HCT116 (cell line): ENCODE measurements at regions not wholly inside any gene's neighbourhood (a gene's known extent, or its start where the extent isn't known, plus 50 kb on each side); places are given as distances from the start of the nearest gene placed in this dataset.

Source experiments
- ATAC-seq: fragments of 200-7000 bp; cut with Tn5 transposase; 2 replicates; pipeline ENCODE4 v1.9.1; 2020; ENCODE audit warnings: mild to moderate bottlenecking, moderate library complexity
- BruUV-seq: library from RNA; stranded (reverse); fragments of 400-500 nt; replicated peaks from 2 replicates; lab custom pipeline; 2021; lab: Mats Ljungman, UMichigan
- CTCF ChIA-PET: fragments of 300-600 bp; sonication (Branson Sonifier 250); formaldehyde crosslinking; loops from one replicate; lab custom pipeline; 2021; ENCODE audit warnings: antibody characterized with exemption; lab: Charles Lee
- POLR2A ChIA-PET: fragments of 300-600, 350-600 bp; sonication (Branson Sonifier 250); formaldehyde crosslinking; loops from one replicate; lab custom pipeline; 2021; ENCODE audit warnings: antibody characterized with exemption; lab: Charles Lee
- RAD21 ChIA-PET, 2 experiments: fragments of 300-600 bp; sonication (Branson Sonifier 250); formaldehyde crosslinking; loops; one replicate each; lab custom pipeline; 2023; ENCODE audit warnings: low total read pairs in 2 of 2; ENCODE audit not compliant: uncharacterized antibody in 2 of 2, unreplicated experiment in 2 of 2, low non-redundant PET in 1 of 2; lab: Charles Lee
- DNase-seq: peaks from one replicate; pipeline ENCODE4 v3.0.0-alpha.2; 2010; ENCODE audit warnings: low read depth, low spot score
- H2AFZ ChIP-seq: fragments of 200-600 bp; shearing (Covaris generic), sonication (generic); 2 replicates; pipeline ENCODE4 v1.6.1; 2017; ENCODE audit warnings: low read depth, mixed run types, mixed read lengths, antibody characterized with exemption, low read length; ENCODE audit not compliant: poor library complexity, severe bottlenecking
- H3K27ac ChIP-seq: 2 replicates; pipeline ENCODE4 v1.5.1; 2012; ENCODE audit warnings: low read depth, low read length
- H3K27me3 ChIP-seq: fragments of 200-600 bp; sonication (generic); 2 replicates; pipeline ENCODE4 v1.6.1; 2016; ENCODE audit warnings: mixed run types, low read length, mixed read lengths; ENCODE audit not compliant: insufficient read depth
- H3K36me3 ChIP-seq, 2 experiments: fragments of 200-500 bp in 1 of 2; fragments of 200-600 bp in 1 of 2; sonication (Bioruptor generic) in 1 of 2; sonication (generic) in 1 of 2; 2 replicates each; pipeline versions ENCODE4 v1.5.1 to v1.6.1; 2014 to 2016; ENCODE audit warnings: low read length in 2 of 2, inconsistent platforms in 1 of 2, mixed read lengths in 1 of 2, mixed run types in 1 of 2; ENCODE audit not compliant: insufficient read depth in 2 of 2, control insufficient read depth in 1 of 2
- H3K4me1 ChIP-seq, 2 experiments: fragments of 200-600 bp in 1 of 2; sonication (generic) in 1 of 2; 2 replicates each; pipeline versions ENCODE4 v1.5.1 to v1.6.1; 2012 to 2017; ENCODE audit warnings: low read length in 2 of 2, inconsistent platforms in 1 of 2, mild to moderate bottlenecking in 1 of 2, mixed read lengths in 1 of 2, mixed run types in 1 of 2, moderate library complexity in 1 of 2; ENCODE audit not compliant: insufficient read depth in 2 of 2, control insufficient read depth in 1 of 2
- H3K4me2 ChIP-seq: fragments of 200-600 bp; sonication (generic); 2 replicates; pipeline ENCODE4 v1.6.1; 2017; ENCODE audit warnings: mixed run types, low read length, mixed read lengths
- H3K4me3 ChIP-seq, 2 experiments: fragments of 200-600 bp in 1 of 2; sonication (generic) in 1 of 2; replicated peaks in 1 of 2; 2 replicates each; pipeline ENCODE4 v1.5.1; 2011 to 2016; ENCODE audit warnings: low read length in 2 of 2, control low read depth in 1 of 2, low read depth in 1 of 2, mild to moderate bottlenecking in 1 of 2, mixed read lengths in 1 of 2, mixed run types in 1 of 2
- H3K79me2 ChIP-seq: fragments of 200-600 bp; sonication (generic); 2 replicates; pipeline ENCODE4 v1.6.1; 2017; ENCODE audit warnings: mild to moderate bottlenecking, mixed run types, low read length, moderate library complexity, mixed read lengths; ENCODE audit not compliant: insufficient read depth
- H3K9ac ChIP-seq: fragments of 200-600 bp; sonication (generic); 2 replicates; pipeline ENCODE4 v1.6.1; 2016; ENCODE audit warnings: low read length, mixed read lengths
- H3K9me2 ChIP-seq: fragments of 200-600 bp; sonication (generic), shearing (Covaris generic); 2 replicates; pipeline ENCODE4 v1.6.1; 2017; ENCODE audit warnings: mixed run types, mild to moderate bottlenecking, moderate library complexity; ENCODE audit not compliant: insufficient read depth
- H3K9me3 ChIP-seq, 2 experiments: fragments of 200-500 bp in 1 of 2; fragments of 200-600 bp in 1 of 2; sonication (Bioruptor generic) in 1 of 2; sonication (generic) in 1 of 2; 2 replicates each; pipeline ENCODE4 v1.6.1; 2014 to 2017; ENCODE audit warnings: low read length in 2 of 2, mixed read lengths in 2 of 2, inconsistent platforms in 1 of 2, low read depth in 1 of 2, mild to moderate bottlenecking in 1 of 2, mixed run types in 1 of 2, moderate library complexity in 1 of 2; ENCODE audit not compliant: control insufficient read depth in 1 of 2, insufficient read depth in 1 of 2
- H4K20me1 ChIP-seq: fragments of 200-600 bp; sonication (generic), shearing (Covaris generic); 2 replicates; pipeline ENCODE4 v1.6.1; 2017; ENCODE audit warnings: mixed run types, mild to moderate bottlenecking, moderate library complexity; ENCODE audit not compliant: insufficient read depth
- CEBPB ChIP-seq: IDR thresholded peaks from 2 replicates; pipeline ENCODE4 v1.6.1; 2012; ENCODE audit warnings: low read depth
- EGR1 ChIP-seq: IDR thresholded peaks from 2 replicates; pipeline ENCODE4 v1.6.1; 2012; ENCODE audit warnings: low read depth
- ELF1 ChIP-seq: IDR thresholded peaks from 2 replicates; pipeline ENCODE4 v1.6.1; 2012; ENCODE audit warnings: low read depth, borderline replicate concordance
- EZH2 ChIP-seq: fragments of 200-600 bp; sonication (generic); IDR thresholded peaks from 2 replicates; pipeline ENCODE4 v1.6.1; 2017; ENCODE audit warnings: antibody characterized with exemption, mixed run types
- FOSL1 ChIP-seq: IDR thresholded peaks from 2 replicates; pipeline ENCODE4 v1.6.1; 2012; ENCODE audit warnings: low read depth
- JUND ChIP-seq: IDR thresholded peaks from 2 replicates; pipeline ENCODE4 v1.6.1; 2012
- POLR2A ChIP-seq: IDR thresholded peaks from 2 replicates; pipeline ENCODE4 v1.7.0; 2011; ENCODE audit warnings: borderline replicate concordance; ENCODE audit not compliant: insufficient read depth, insufficient read length; ENCODE audit errors: extremely low read depth
- POLR2AphosphoS5 ChIP-seq: IDR thresholded peaks from 2 replicates; pipeline ENCODE4 v1.6.1; 2011; ENCODE audit warnings: mild to moderate bottlenecking, low read depth, low read length, moderate library complexity
- RAD21 ChIP-seq: IDR thresholded peaks from 2 replicates; pipeline ENCODE4 v1.6.1; 2012; ENCODE audit warnings: low read depth, mild to moderate bottlenecking
- SIN3A ChIP-seq: IDR thresholded peaks from 2 replicates; pipeline ENCODE4 v1.6.1; 2012; ENCODE audit warnings: low read depth
- TCF7L2 ChIP-seq: IDR thresholded peaks from 2 replicates; pipeline ENCODE4 v1.7.0; 2011; ENCODE audit warnings: borderline replicate concordance, inconsistent platforms; ENCODE audit not compliant: insufficient read depth, insufficient read length; ENCODE audit errors: extremely low read depth
- YY1 ChIP-seq: IDR thresholded peaks from 2 replicates; pipeline ENCODE4 v1.6.1; 2011; ENCODE audit warnings: low read length, low read depth, moderate library complexity, mild to moderate bottlenecking; ENCODE audit not compliant: insufficient replicate concordance; ENCODE audit errors: extremely low read depth
- ZNF274 ChIP-seq: fragments of 200-500 bp; sonication (Bioruptor generic); IDR thresholded peaks from 2 replicates; pipeline ENCODE4 v1.6.1; 2014; ENCODE audit warnings: mild to moderate bottlenecking, low read depth, low read length, inconsistent platforms
- intact Hi-C: fragments of 100-400 bp; cut with micrococcal nuclease; formaldehyde crosslinking; loops from 2 replicates; pipeline ENCODE4 v1.10.0; 2022
- TF ChIP-seq, protein P1 (sequence below), 3 experiments: fragments of 200-600 bp in 1 of 3; sonication (generic) in 1 of 3; IDR thresholded peaks in 2 of 3; conservative IDR thresholded peaks in 1 of 3; 2 replicates each; pipeline ENCODE4 v1.5.1; 2012 to 2017; ENCODE audit warnings: low read depth in 2 of 3, low read length in 2 of 3, antibody characterized with exemption in 1 of 3, borderline replicate concordance in 1 of 3, control low read depth in 1 of 3, mild to moderate bottlenecking in 1 of 3, mixed read lengths in 1 of 3, mixed run types in 1 of 3, moderate library complexity in 1 of 3; ENCODE audit not compliant: insufficient read depth in 1 of 3
- TF ChIP-seq, protein P2 (sequence below): IDR thresholded peaks from 2 replicates; pipeline ENCODE4 v1.6.1; 2012

DNA sequence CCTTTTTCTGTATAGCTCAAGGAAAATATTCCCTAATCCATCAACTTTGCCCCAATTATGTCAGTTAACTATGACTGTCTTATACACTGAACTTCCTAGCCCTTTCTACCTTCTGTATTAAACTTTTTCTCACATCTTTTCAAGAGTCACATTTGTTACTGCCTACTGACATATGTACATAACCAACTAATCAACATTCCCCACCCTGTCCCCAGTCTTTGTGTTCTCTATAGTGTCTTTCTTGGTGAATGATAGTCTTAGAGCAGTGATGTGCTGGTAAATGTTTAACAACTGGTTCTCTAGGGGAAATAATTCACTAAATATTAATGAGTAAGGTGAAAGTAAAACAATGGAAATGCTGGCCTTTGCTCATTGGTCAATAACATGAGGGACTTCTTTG is 61.6 kb upstream of the PIK3C3 start (continued):
- TF ChIP-seq, protein P1, sequence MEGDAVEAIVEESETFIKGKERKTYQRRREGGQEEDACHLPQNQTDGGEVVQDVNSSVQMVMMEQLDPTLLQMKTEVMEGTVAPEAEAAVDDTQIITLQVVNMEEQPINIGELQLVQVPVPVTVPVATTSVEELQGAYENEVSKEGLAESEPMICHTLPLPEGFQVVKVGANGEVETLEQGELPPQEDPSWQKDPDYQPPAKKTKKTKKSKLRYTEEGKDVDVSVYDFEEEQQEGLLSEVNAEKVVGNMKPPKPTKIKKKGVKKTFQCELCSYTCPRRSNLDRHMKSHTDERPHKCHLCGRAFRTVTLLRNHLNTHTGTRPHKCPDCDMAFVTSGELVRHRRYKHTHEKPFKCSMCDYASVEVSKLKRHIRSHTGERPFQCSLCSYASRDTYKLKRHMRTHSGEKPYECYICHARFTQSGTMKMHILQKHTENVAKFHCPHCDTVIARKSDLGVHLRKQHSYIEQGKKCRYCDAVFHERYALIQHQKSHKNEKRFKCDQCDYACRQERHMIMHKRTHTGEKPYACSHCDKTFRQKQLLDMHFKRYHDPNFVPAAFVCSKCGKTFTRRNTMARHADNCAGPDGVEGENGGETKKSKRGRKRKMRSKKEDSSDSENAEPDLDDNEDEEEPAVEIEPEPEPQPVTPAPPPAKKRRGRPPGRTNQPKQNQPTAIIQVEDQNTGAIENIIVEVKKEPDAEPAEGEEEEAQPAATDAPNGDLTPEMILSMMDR (IDR thresholded peaks at IDR 0.05 in 2 of 3, conservative IDR thresholded peaks at IDR 0.05 in 1 of 3; ENCODE audit: borderline replicate concordance in 1 of 3, insufficient read depth in 1 of 3, low read depth in 2 of 3, low read length in 2 of 3), result no peak
- no peak for TF ChIP-seq RAD21
- no peak for TF ChIP-seq POLR2AphosphoS5
- no peak for TF ChIP-seq FOSL1
- no peak for TF ChIP-seq JUND
- TF ChIP-seq, protein P2, sequence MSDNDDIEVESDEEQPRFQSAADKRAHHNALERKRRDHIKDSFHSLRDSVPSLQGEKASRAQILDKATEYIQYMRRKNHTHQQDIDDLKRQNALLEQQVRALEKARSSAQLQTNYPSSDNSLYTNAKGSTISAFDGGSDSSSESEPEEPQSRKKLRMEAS, result no peak
- no peak for TF ChIP-seq EGR1
- TF ChIP-seq ELF1, result no peak
- TF ChIP-seq, all 23 proteins: peak for 0

DNA sequence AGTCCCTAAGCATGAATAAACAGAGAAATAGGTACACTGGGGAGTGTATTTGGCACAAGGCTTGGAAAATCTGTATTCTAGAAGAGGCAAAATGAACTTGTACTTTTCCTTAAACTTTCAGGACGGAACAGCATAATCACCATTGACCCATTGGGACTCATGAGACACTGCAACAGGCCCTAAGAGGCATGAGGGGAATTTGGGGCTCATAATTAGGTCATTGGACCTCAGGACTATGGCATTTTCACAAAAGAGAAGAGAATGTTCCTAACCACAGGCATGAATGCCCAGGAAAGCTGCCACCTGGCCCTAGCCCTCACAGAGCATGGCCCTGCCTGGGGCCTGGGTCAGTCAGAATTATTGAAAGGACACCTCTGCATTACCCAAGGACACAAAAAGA is 67.9 kb upstream of the PIK3C3 start:
- POLR2A ChIA-PET, result no interaction called here
- Histone ChIP-seq H3K9me2 (no peaks in the 10 kb centered on the region), H3K9ac (no peak overlapping the region), H3K27ac (no peak overlapping the region), H3K79me2 (no peaks in the 10 kb centered on the region), H2AFZ (no peak overlapping the region), H3K9me3 (no peaks in the 10 kb centered on the region), H3K27me3 (no peaks in the 10 kb centered on the region), H3K4me1 (no peaks in the 10 kb centered on the region), H4K20me1 (no peaks in the 10 kb centered on the region), H3K4me2 (no peak overlapping the region), H3K4me3 (no peak overlapping the region), H3K36me3 (no peaks in the 10 kb centered on the region)
- DNase-seq, result no peak
- CTCF ChIA-PET, result no interaction called here
- intact Hi-C loops, result no loop called here
- ATAC-seq, result no peak
- TF ChIP-seq YY1 (no peak), SIN3A (no peak), POLR2A (no peak), ZNF274 (no peak), POLR2AphosphoS5 (no peak), CEBPB (no peak), EZH2 (no peak), TCF7L2 (no peak)
- TF ChIP-seq, protein P2, result no peak
- no TSS peak for BruUV-seq
- RAD21 ChIA-PET, result no interaction called here
